ENCODE measurements at regions not wholly inside any gene's neighbourhood (a gene's known extent, or its start where the extent isn't known, plus 50 kb on each side); places are given as distances from the start of the nearest gene placed in this dataset.

DNA sequence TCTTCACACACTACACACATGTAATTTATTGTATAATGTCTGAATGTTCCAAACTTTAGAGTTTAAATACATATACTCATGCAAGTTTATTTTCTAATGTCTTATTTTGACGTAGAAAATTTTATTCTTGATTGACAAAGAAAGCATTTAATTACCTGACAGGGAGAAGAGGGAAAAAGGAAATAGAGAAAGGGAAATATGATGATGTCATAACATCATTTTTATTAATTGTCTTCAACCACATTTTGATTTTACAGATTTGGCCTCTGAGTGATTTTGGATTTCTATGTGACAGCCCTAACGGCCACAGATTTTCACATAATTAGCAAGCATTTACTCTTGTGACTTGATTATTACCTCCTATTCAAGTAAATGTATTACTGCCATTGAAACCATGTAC, 106.1 kb upstream of the FSTL4 start:
- no peak for DNase-seq (ENCODE audit: low spot score)
- in situ Hi-C loops (cut with MboI; ENCODE audit: low sequenced_read_pairs, unreplicated experiment): no loop called here
- TF ChIP-seq, protein P1, sequence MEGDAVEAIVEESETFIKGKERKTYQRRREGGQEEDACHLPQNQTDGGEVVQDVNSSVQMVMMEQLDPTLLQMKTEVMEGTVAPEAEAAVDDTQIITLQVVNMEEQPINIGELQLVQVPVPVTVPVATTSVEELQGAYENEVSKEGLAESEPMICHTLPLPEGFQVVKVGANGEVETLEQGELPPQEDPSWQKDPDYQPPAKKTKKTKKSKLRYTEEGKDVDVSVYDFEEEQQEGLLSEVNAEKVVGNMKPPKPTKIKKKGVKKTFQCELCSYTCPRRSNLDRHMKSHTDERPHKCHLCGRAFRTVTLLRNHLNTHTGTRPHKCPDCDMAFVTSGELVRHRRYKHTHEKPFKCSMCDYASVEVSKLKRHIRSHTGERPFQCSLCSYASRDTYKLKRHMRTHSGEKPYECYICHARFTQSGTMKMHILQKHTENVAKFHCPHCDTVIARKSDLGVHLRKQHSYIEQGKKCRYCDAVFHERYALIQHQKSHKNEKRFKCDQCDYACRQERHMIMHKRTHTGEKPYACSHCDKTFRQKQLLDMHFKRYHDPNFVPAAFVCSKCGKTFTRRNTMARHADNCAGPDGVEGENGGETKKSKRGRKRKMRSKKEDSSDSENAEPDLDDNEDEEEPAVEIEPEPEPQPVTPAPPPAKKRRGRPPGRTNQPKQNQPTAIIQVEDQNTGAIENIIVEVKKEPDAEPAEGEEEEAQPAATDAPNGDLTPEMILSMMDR (IDR thresholded peaks at IDR 0.05; ENCODE audit: borderline replicate concordance, control extremely low read depth, extremely low read depth, insufficient read depth, missing control alignments): no peak

DNA sequence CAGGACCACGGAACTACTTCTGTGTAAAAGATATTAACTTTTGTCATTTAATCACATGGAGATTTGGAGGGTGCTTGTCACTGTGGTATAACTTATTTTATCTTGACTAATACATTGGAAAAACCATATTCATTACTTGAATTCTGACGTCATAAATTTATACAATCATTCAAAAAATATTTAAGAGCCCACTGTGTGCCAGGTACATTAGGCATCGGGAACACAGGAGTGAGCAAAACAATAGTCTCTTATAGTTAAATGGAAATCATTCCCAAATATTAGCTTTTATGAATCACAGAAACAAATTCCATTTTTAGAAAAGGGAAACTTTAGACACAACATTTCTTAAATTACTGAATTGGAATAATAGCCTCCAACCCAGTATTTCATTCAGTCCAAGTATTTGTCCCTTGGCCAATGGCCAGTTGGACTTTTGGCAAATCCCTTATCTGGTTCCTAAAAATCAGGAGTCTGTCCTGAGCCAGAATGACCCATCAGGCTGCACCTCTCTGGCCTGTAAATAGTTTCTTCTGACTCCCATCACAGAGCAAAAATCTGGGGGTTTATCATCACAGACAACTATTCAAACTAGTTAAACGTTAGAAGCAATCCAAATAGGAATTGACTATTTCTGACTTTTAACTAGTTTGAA, 104.3 kb upstream of the FSTL4 start:
- in situ Hi-C loops (cut with MboI; ENCODE audit: low sequenced_read_pairs, unreplicated experiment): no loop called here
- TF ChIP-seq, protein P1 (IDR thresholded peaks at IDR 0.05; ENCODE audit: borderline replicate concordance, control extremely low read depth, extremely low read depth, insufficient read depth, missing control alignments): no peak
- DNase-seq (ENCODE audit: low spot score): no peak

DNA sequence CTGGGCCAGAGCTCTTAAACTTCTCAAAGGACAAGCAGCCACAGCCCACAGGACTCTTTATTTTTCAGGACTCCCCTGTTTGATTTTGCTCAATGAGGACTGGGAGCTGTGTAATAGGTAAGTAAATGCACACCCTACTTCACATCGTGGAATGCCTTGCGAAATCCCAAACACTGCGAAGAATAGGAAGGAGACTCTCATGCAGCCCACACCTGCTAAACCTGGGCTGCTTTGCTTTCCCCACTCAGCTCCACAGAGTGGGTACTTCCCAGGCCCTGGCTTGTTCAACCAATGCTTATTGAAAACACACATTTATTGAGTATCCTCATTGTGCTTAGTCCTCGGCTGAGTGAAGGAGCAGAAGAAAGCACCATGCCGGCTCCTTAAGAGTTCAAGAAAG, 103.3 kb upstream of the FSTL4 start:
- DNase-seq (ENCODE audit: low spot score): no peak
- in situ Hi-C loops (cut with MboI; ENCODE audit: low sequenced_read_pairs, unreplicated experiment): no loop called here
- TF ChIP-seq, protein P1 (IDR thresholded peaks at IDR 0.05; ENCODE audit: borderline replicate concordance, control extremely low read depth, extremely low read depth, insufficient read depth, missing control alignments): no peak

DNA sequence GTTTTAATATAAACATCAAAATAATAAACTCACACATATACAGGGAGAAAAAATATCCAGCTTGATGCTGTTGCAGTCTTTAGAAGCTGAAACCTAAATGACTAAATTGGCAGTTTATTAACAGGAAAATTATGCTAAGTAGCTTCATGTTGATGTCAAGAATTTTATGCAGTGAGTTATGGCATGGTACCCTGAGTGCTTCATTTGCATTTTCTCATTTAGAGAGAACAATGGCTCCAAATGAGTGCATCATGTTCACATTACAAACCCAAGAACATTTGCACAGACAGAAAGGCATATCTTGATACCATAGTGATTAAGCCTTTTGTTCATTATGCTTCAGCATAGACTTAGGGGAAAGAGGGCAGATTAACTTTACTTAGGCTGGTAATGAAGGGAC, 102.9 kb upstream of the FSTL4 start:
- DNase-seq (ENCODE audit: low spot score): no peak
- TF ChIP-seq, protein P1 (IDR thresholded peaks at IDR 0.05; ENCODE audit: borderline replicate concordance, control extremely low read depth, extremely low read depth, insufficient read depth, missing control alignments): no peak
- in situ Hi-C loops (cut with MboI; ENCODE audit: low sequenced_read_pairs, unreplicated experiment): no loop called here

DNA sequence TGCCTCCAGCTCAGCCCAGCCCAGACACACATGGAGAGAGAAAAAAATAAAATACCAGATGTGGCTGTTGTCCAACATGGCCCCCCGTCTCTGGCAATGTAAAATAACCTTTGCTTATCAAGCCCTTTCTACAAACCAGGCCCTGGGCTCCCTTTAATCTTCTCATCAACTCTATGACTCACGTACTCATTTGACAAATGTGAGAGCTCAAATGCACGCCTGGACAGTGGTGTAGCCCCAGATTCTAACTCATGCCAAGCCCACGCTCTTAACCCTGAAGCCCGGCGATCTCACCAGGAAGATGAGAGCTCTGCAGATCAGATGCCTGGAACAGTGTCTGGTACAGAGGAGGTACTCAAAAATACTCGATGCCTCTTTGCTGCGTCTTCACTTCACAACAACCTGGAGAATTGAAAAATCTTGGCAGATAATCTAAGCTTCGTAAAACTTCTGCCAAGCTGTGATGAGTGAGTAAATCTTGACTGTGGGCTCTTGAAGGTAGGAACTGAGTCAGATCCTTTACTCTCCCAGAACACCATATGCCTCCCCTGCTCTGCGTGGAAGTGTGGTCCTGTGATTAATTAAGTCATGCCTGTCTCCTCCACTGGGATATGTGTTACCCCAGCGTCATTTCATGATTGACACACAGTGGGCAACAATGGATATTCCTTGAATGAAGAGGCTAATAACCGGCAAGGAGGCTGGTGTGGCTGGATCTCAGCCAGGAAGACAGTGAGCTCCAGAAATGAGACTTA, 102.0 kb upstream of the FSTL4 start:
- in situ Hi-C loops (cut with MboI; ENCODE audit: low sequenced_read_pairs, unreplicated experiment): no loop called here
- TF ChIP-seq, protein P1 (IDR thresholded peaks at IDR 0.05; ENCODE audit: borderline replicate concordance, control extremely low read depth, extremely low read depth, insufficient read depth, missing control alignments): no peak
- DNase-seq (ENCODE audit: low spot score): no peak

DNA sequence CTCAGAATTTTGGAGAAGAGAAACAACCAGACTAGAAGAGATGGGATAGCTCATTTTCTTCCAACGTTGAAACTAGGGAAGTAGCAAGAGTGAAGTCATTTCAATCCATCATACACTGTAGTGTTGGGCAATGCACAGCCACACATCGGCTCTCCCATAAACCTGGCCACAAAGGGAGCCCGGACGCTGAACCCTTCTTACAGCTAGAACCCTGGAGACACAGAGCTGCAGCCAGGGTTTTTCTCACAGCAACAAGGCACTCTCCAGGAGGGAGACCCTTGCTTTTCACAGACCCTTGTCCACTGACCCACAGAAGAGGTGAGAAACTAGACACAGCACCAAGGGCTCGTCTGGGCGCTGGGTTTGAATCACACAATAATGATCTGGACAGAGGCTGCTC, 101.4 kb upstream of the FSTL4 start:
- DNase-seq (ENCODE audit: low spot score): no peak
- TF ChIP-seq, protein P1 (IDR thresholded peaks at IDR 0.05; ENCODE audit: borderline replicate concordance, control extremely low read depth, extremely low read depth, insufficient read depth, missing control alignments): no peak
- in situ Hi-C loops (cut with MboI; ENCODE audit: low sequenced_read_pairs, unreplicated experiment): no loop called here

Measured in GM13976 (cell line).